ENCODE measurements at regions not wholly inside any gene's neighbourhood (a gene's known extent, or its start where the extent isn't known, plus 50 kb on each side); places are given as distances from the start of the nearest gene placed in this dataset.

DNA sequence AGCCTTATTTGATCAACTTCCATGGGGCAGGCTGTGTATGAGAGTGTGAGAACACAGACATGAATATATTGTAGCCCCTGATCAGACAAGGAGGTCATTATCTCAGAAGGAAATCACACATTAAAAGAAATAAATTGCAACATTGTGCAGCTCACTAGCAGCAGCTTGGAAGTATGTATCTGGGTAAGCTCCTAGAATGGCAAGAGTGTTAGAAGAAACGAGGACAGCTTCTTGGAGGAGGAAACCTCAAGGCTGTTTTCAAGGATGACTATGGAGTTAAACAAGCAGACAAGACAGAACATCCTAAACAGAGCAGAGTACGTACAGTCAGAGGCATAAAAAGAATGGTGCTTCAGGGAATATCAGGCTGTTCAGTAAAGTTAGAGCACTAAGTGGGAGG lies 511.0 kb downstream of the SLCO4C1 start:
- CTCF ChIA-PET = no interaction called here
- H4K20me1 ChIP-seq (ENCODE audit: low read length) = no peaks in the 10 kb centered on the region
- ATAC-seq = no peak
- peaks cover 18% of the 10 kb centered on the region; the same call in 1 of the 2 replicates for H3K27me3 ChIP-seq (ENCODE audit: low read length)
- no TSS peak for BruUV-seq (replicated peaks)
- no peaks in the 10 kb centered on the region for H3K9me2 ChIP-seq (replicated peaks; ENCODE audit: low read length)
- no peaks in the 10 kb centered on the region for H3F3A ChIP-seq (ENCODE audit: low read length, unreplicated experiment)
- H2AFZ ChIP-seq (ENCODE audit: low read length) = no peak overlapping the region
- POLR2A ChIA-PET (ENCODE audit: unreplicated experiment) = no interaction called here
- no peak overlapping the region for H3K4me2 ChIP-seq (ENCODE audit: low read length)
- no peak overlapping the region for H3K4me3 ChIP-seq (ENCODE audit: low read length)
- intact Hi-C loops (cut with micrococcal nuclease) = no loop called here
- H3K36me3 ChIP-seq (ENCODE audit: low read depth, low read length) = no peaks in the 10 kb centered on the region
- no peak overlapping the region for H3K9ac ChIP-seq (ENCODE audit: low read length)
- no peak for DNase-seq
- H3K79me2 ChIP-seq (ENCODE audit: low read length) = no peaks in the 10 kb centered on the region
- no peaks in the 10 kb centered on the region for H3K9me3 ChIP-seq (ENCODE audit: low read length)
- no peak overlapping the region for H3K27ac ChIP-seq (ENCODE audit: low read length)
- TF ChIP-seq CTCF (conservative IDR thresholded peaks at IDR 0.05; ENCODE audit: low read depth, low read length) = no peak
- peaks cover 10% of the 10 kb centered on the region for H3K4me1 ChIP-seq (ENCODE audit: insufficient read depth, low read length)

DNA sequence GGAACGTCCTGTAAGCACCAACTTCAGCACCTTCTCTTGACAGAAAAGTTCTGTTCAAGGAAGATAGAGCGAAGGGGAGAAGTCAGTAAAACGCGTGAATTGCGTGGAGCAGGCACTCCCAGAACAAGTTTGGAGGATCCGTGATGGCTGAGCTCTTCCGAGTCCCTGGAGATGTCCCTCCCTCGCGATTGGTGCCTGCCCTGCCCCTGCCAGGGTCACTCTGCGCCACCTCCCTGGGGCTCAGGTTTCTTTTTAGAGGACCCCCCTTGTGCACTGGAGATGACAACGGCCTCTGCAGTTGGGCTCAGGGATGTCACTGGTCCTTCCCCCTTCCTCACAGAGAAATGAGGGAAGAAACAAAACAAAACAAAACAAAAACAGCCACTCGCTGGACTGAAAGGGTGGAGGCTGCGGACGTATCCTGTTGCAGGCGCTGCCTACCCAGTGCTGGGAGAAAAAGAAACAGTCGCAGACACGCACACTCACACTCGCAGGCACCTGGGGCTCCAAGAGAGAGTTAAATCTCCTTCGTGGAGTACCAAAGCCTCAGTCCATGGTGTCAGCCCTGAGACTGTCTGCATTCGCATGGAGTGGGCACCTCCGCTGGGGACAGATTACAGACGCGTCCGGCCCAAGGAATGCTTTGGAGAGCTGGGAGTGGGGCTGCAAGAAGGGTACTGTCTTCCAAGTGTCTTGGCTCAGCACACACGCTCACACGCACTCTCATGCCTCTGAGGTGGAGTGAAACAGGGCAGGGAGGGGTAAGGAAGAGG lies 512.7 kb downstream of the SLCO4C1 start:
- TF ChIP-seq EZH2 (IDR thresholded peaks at IDR 0.05; ENCODE audit: low read length, unreplicated experiment) = no peak
- TF ChIP-seq CTCF (conservative IDR thresholded peaks at IDR 0.05; ENCODE audit: low read depth, low read length) = no peak
- TF ChIP-seq EZH2phosphoT487 (IDR thresholded peaks at IDR 0.05; ENCODE audit: borderline replicate concordance, low read length) = no peak
- H3K4me1 ChIP-seq (ENCODE audit: insufficient read depth, low read length) = peaks cover 10% of the 10 kb centered on the region
- no TSS peak for BruUV-seq (replicated peaks)
- no peaks in the 10 kb centered on the region for H3K9me3 ChIP-seq (ENCODE audit: low read length)
- DNase-seq (peak; percentile 25), ATAC-seq (peak; percentile 57)
- H3K27ac ChIP-seq (ENCODE audit: low read length) = peak overlapping the region; percentile 49
- ChIA-PET CTCF (no interaction called here), POLR2A (ENCODE audit: unreplicated experiment) (no interaction called here)
- peak overlapping the region; percentile 11 for H3K9ac ChIP-seq (ENCODE audit: low read length)
- H3K27me3 ChIP-seq (ENCODE audit: low read length) = peaks cover 18% of the 10 kb centered on the region; the same call in 1 of the 2 replicates
- H3K4me3 ChIP-seq (ENCODE audit: low read length) = peak overlapping the region; percentile 71
- H3F3A ChIP-seq (ENCODE audit: low read length, unreplicated experiment) = no peaks in the 10 kb centered on the region
- H3K36me3 ChIP-seq (ENCODE audit: low read depth, low read length) = no peaks in the 10 kb centered on the region
- H2AFZ ChIP-seq (ENCODE audit: low read length) = peak overlapping the region; percentile 85
- peak overlapping the region; percentile 92 for H3K4me2 ChIP-seq (ENCODE audit: low read length)
- H3K9me2 ChIP-seq (replicated peaks; ENCODE audit: low read length) = no peaks in the 10 kb centered on the region
- no peaks in the 10 kb centered on the region for H3K79me2 ChIP-seq (ENCODE audit: low read length)
- intact Hi-C loops (cut with micrococcal nuclease) = no loop called here
- no peaks in the 10 kb centered on the region for H4K20me1 ChIP-seq (ENCODE audit: low read length)

Data from PC-3 (cell line).